Limb (tissue), 2 donors: ENCODE measurements at regions not wholly inside any gene's neighbourhood (a gene's known extent, or its start where the extent isn't known, plus 50 kb on each side); places are given as distances from the start of the nearest gene placed in this dataset.
"Not testable (repeated sequence)": the region's sequence is repeated elsewhere in the genome, so short reads cannot be mapped to it uniquely, and the experiment has no call there.

Experiments used
- DNase-seq, 2 donors: peaks; one replicate each; pipeline ENCODE4 v3.0.0-alpha.2; 2016; ENCODE audit errors: extremely low spot score in 2 of 2

- no peak for DNase-seq
These were observed 675.6 kb downstream of the RPL10L start for GRCh38 chr14:45976001-45976400.

- no peak for DNase-seq
These were observed 679.2 kb downstream of the RPL10L start for GRCh38 chr14:45972416-45972815.

GRCh38 chr14:45970621-45971020, 681.0 kb downstream of the RPL10L start:
- no peak for DNase-seq

- DNase-seq, result no peak
These were observed 683.5 kb downstream of the RPL10L start for GRCh38 chr14:45968037-45968436.

GRCh38 chr14:45949479-45949878, 696.5 kb upstream of the MIS18BP1 start:
- no peak for DNase-seq

- DNase-seq, result no peak
These were observed 694.8 kb upstream of the MIS18BP1 start for GRCh38 chr14:45947830-45948229.

GRCh38 chr14:45946251-45946650, 693.2 kb upstream of the MIS18BP1 start:
- DNase-seq, result no peak

GRCh38 chr14:45940318-45940717, 687.3 kb upstream of the MIS18BP1 start:
- no peak for DNase-seq

GRCh38 chr14:45939572-45939971, 686.6 kb upstream of the MIS18BP1 start:
- no peak for DNase-seq

GRCh38 chr14:45919995-45920394, 667.0 kb upstream of the MIS18BP1 start:
- not testable (repeated sequence) for DNase-seq

- DNase-seq, result peak; percentile 31 to 62
These were observed 663.4 kb upstream of the MIS18BP1 start for GRCh38 chr14:45916340-45916953.

- no peak for DNase-seq
These were observed 654.8 kb upstream of the MIS18BP1 start for GRCh38 chr14:45907782-45908181.

- no peak for DNase-seq
These were observed 653.3 kb upstream of the MIS18BP1 start for GRCh38 chr14:45906257-45906656.

- no peak for DNase-seq
These were observed 652.7 kb upstream of the MIS18BP1 start for GRCh38 chr14:45905672-45906071.

GRCh38 chr14:45904314-45904713, 651.3 kb upstream of the MIS18BP1 start:
- DNase-seq, result no peak

- DNase-seq, result no peak
These were observed 649.2 kb upstream of the MIS18BP1 start for GRCh38 chr14:45902241-45902640.

GRCh38 chr14:45897439-45897838, 644.4 kb upstream of the MIS18BP1 start:
- DNase-seq, result no peak

- no peak for DNase-seq
These were observed 640.1 kb upstream of the MIS18BP1 start for GRCh38 chr14:45893127-45893526.

GRCh38 chr14:45891417-45892080, 638.5 kb upstream of the MIS18BP1 start:
- DNase-seq, result peak; percentile 10 to 48

GRCh38 chr14:45888766-45889285, 635.8 kb upstream of the MIS18BP1 start:
- not testable (repeated sequence) for DNase-seq

- no peak for DNase-seq
These were observed 625.0 kb upstream of the MIS18BP1 start for GRCh38 chr14:45877981-45878380.

GRCh38 chr14:45868863-45869262, 615.9 kb upstream of the MIS18BP1 start:
- DNase-seq, result no peak

GRCh38 chr14:45868377-45868776, 615.4 kb upstream of the MIS18BP1 start:
- no peak for DNase-seq
